Parathyroid adenoma (tissue), 2 donors: ENCODE measurements at regions not wholly inside any gene's neighbourhood (a gene's known extent, or its start where the extent isn't known, plus 50 kb on each side); places are given as distances from the start of the nearest gene placed in this dataset.

ENCODE experiments used
- H2AFZ ChIP-seq: fragments of 300-600 bp; sonication (generic); one replicate; pipeline ENCODE4 v1.7.0; 2017; ENCODE audit warnings: antibody characterized with exemption, mild to moderate bottlenecking
- H3K27ac ChIP-seq: fragments of 300-600 bp; sonication (generic); one replicate; pipeline ENCODE4 v1.7.0; 2017
- H3K27me3 ChIP-seq: fragments of 300-600 bp; sonication (generic); one replicate; pipeline ENCODE4 v1.7.0; 2017; ENCODE audit warnings: low read length; ENCODE audit not compliant: control insufficient read depth, insufficient read depth
- H3K36me3 ChIP-seq: fragments of 300-600 bp; sonication (generic); one replicate; pipeline ENCODE4 v1.7.0; 2017; ENCODE audit warnings: low read length; ENCODE audit not compliant: control insufficient read depth, insufficient read depth
- H3K4me1 ChIP-seq: fragments of 300-600 bp; sonication (generic); one replicate; pipeline ENCODE4 v1.7.0; 2017; ENCODE audit warnings: control low read depth
- H3K4me2 ChIP-seq: fragments of 300-600 bp; sonication (generic); one replicate; pipeline ENCODE4 v1.7.0; 2017; ENCODE audit warnings: low read length
- H3K4me3 ChIP-seq: fragments of 300-600 bp; sonication (generic); one replicate; pipeline ENCODE4 v1.7.0; 2017; ENCODE audit warnings: low read depth, low read length
- H3K79me2 ChIP-seq: fragments of 300-600 bp; sonication (generic); one replicate; pipeline ENCODE4 v1.7.0; 2017; ENCODE audit warnings: control low read depth
- H3K9ac ChIP-seq: fragments of 300-600 bp; sonication (generic); one replicate; pipeline ENCODE4 v1.7.0; 2017; ENCODE audit warnings: mild to moderate bottlenecking
- H3K9me3 ChIP-seq: fragments of 300-600 bp; sonication (generic); one replicate; pipeline ENCODE4 v1.7.0; 2017; ENCODE audit warnings: low read length; ENCODE audit not compliant: control insufficient read depth
- CTCF ChIP-seq: fragments of 300-600 bp; sonication (generic); IDR thresholded peaks from one replicate; pipeline ENCODE4 v1.7.0; 2017; ENCODE audit warnings: antibody characterized with exemption, mild to moderate bottlenecking
- donor health status: primary hyperparathyroidism.

DNA sequence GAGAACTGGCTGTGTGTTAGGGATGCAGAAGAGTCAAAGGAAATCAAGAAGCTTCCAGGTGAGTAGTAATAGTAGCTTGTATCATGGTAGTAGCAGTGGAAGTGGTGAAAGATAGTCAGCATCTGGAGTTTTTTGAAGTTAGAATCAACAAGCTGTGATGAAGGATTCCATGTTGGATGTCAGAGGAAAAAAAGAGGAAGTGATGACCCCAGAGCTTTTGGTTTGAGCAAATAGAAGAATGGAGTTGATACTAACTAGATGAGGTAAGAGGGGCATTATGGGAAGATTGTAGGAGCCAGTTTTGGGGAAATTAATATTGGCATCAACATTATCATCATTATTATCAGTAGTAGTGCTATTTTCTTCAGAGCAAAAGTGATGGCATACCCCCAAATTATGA, 542.2 kb downstream of the XIRP2 start:
- Histone ChIP-seq H3K79me2 (no peaks in the 10 kb centered on the region), H3K36me3 (no peaks in the 10 kb centered on the region), H3K4me1 (no peaks in the 10 kb centered on the region), H3K27me3 (no peaks in the 10 kb centered on the region), H3K27ac (no peak overlapping the region), H3K4me3 (no peak overlapping the region), H3K9ac (no peak overlapping the region), H3K4me2 (no peak overlapping the region), H2AFZ (no peak overlapping the region), H3K9me3 (no peaks in the 10 kb centered on the region)
- no peak for TF ChIP-seq CTCF

DNA sequence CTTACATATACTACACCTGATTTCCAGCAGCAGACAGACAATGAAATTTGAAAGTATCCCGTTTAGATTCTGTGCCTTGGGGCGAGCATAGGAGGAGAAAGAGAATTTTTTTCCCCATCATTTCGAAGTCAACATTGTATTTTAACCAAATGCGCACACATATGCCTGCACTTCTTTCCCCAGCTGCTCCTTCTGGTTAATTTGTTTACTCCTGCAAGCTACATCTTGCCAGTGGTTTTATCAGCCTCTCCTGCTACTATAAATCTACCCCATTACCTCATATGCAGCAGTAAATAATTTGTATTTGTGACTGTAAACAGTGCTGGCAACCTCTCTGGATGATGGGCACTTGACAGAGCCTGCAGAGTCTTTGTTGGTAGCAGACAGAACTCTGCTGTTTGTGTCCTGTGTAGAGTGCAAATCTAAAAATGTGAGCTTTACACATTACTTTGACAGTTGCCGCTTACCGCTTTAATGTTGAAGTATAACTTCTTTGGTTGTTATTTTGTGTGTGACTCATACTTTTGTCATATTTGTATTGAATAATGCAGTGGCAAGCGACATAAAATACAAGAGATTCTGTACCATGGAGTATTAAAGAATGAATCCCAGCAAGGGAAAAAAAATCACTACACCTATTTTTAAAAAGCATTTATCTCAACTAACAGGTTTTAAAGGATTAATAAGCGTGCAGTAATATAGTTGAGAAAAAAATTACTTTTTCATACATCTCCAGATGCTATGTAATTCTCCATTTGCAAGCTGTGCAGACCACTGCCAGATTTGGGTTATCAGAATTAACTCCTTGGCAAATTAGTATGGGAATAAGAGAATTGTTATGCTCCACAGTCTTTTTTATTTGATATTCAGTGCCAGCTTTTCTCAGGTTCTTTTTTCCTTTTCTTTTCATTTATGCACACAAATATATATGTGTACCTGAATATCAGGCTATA, 536.8 kb downstream of the XIRP2 start:
- no peaks in the 10 kb centered on the region for H3K4me1 ChIP-seq
- H3K36me3 ChIP-seq: no peaks in the 10 kb centered on the region
- no peaks in the 10 kb centered on the region for H3K79me2 ChIP-seq
- H2AFZ ChIP-seq: no peak overlapping the region
- no peak overlapping the region for H3K4me2 ChIP-seq
- H3K9me3 ChIP-seq: no peaks in the 10 kb centered on the region
- H3K27ac ChIP-seq: no peak overlapping the region
- no peak overlapping the region for H3K9ac ChIP-seq
- H3K4me3 ChIP-seq: no peak overlapping the region
- TF ChIP-seq CTCF: no peak
- no peaks in the 10 kb centered on the region for H3K27me3 ChIP-seq

DNA sequence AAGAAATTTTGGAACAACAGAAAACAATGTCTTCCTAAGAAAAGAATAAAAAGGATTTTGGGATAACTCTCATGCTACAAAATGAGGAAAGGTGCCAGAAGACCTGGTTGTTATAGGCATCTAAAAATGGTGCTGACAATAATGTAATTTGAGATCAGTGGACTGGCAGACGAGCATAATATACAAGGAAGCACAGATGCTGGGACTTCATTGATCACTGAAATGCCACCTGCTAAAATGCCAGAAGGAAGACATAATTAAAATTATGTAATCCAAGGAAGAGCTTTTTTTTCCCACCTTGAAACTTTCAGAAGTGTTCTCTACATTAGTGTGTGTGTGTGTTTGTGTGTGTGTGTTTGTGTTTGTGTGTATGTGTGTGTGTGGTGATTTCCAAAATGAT, 535.9 kb downstream of the XIRP2 start:
- H2AFZ ChIP-seq: no peak overlapping the region
- H3K9me3 ChIP-seq: no peaks in the 10 kb centered on the region
- H3K27me3 ChIP-seq: no peaks in the 10 kb centered on the region
- no peaks in the 10 kb centered on the region for H3K79me2 ChIP-seq
- no peak for TF ChIP-seq CTCF
- no peak overlapping the region for H3K4me3 ChIP-seq
- no peaks in the 10 kb centered on the region for H3K36me3 ChIP-seq
- no peaks in the 10 kb centered on the region for H3K4me1 ChIP-seq
- H3K27ac ChIP-seq: no peak overlapping the region
- H3K9ac ChIP-seq: no peak overlapping the region
- H3K4me2 ChIP-seq: no peak overlapping the region

DNA sequence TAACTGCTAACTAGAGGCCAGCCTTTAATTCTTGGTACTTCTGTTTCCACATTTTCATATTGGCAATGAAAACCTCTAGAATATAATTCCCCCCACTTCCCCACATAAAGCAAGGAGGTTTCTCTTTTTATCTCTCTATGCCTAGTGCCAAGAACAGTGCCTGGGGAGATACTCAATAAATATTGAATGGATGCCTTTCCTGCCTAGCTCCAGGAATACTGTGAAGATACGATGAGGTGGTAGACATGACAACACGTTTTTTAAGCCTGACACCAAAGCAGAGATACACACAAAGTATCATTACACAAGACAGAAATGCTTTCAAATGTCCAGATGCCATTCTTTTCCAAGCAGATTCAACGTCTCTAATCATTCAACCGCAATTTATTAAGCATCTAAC, 535.5 kb downstream of the XIRP2 start:
- H3K9ac ChIP-seq: no peak overlapping the region
- no peak for TF ChIP-seq CTCF
- H3K27me3 ChIP-seq: no peaks in the 10 kb centered on the region
- no peak overlapping the region for H3K4me3 ChIP-seq
- no peak overlapping the region for H2AFZ ChIP-seq
- H3K36me3 ChIP-seq: no peaks in the 10 kb centered on the region
- H3K4me1 ChIP-seq: no peaks in the 10 kb centered on the region
- H3K79me2 ChIP-seq: no peaks in the 10 kb centered on the region
- H3K4me2 ChIP-seq: no peak overlapping the region
- no peaks in the 10 kb centered on the region for H3K9me3 ChIP-seq
- no peak overlapping the region for H3K27ac ChIP-seq

GRCh38 chr2:167420211-167420610, 531.9 kb downstream of the XIRP2 start:
- Histone ChIP-seq H3K4me2 (no peak overlapping the region), H3K79me2 (no peaks in the 10 kb centered on the region), H3K27ac (no peak overlapping the region), H3K9me3 (no peaks in the 10 kb centered on the region), H3K9ac (no peak overlapping the region), H3K27me3 (no peaks in the 10 kb centered on the region), H3K4me3 (no peak overlapping the region), H3K36me3 (no peaks in the 10 kb centered on the region), H2AFZ (no peak overlapping the region), H3K4me1 (no peaks in the 10 kb centered on the region)
- TF ChIP-seq CTCF: no peak
